Right lobe of liver (tissue), 6 donors: ENCODE measurements at regions not wholly inside any gene's neighbourhood (a gene's known extent, or its start where the extent isn't known, plus 50 kb on each side); places are given as distances from the start of the nearest gene placed in this dataset.

ENCODE experiments used
- ATAC-seq, 4 donors: fragments of 200-7000 bp; cut with Tn5 transposase; one replicate each; pipeline ENCODE4 v1.9.1; 2020; ENCODE audit warnings: mild to moderate bottlenecking in 4 of 4, moderate library complexity in 4 of 4
- DNase-seq, 3 donors: peaks; one replicate each; pipeline ENCODE4 v3.0.0-alpha.2; 2020
- H3K27ac ChIP-seq, 3 donors: fragments of 200-600 bp; one replicate each; pipeline ENCODE4 v1.8.0; 2022
- H3K27me3 ChIP-seq, 2 donors: fragments of 200-600 bp; one replicate each; pipeline ENCODE4 v1.8.0; 2022
- H3K36me3 ChIP-seq, 4 donors: fragments of 200-600 bp; sonication (generic) in 1 of 4; one replicate each; pipeline versions ENCODE4 v1.5.1 to v1.8.0; 2017 to 2022; ENCODE audit warnings: control low read depth in 1 of 4
- H3K4me1 ChIP-seq, 4 donors: fragments of 200-600 bp; sonication (generic) in 1 of 4; one replicate each; pipeline versions ENCODE4 v1.5.1 to v1.8.0; 2017 to 2022; ENCODE audit warnings: control low read depth in 1 of 4
- H3K4me3 ChIP-seq, 3 donors: fragments of 200-600 bp; one replicate each; pipeline ENCODE4 v1.8.0; 2022
- H3K9me3 ChIP-seq, 4 donors: fragments of 200-600 bp; sonication (generic) in 1 of 4; one replicate each; pipeline versions ENCODE4 v1.5.1 to v1.8.0; 2017 to 2022; ENCODE audit warnings: control low read depth in 1 of 4
- CTCF ChIP-seq, 4 donors: fragments of 200-600 bp in 3 of 4; fragments of 450-650 bp in 1 of 4; IDR thresholded peaks; one replicate each; pipeline versions ENCODE4 v1.5.1 to v1.8.0; 2016 to 2022; ENCODE audit warnings: antibody characterized with exemption in 4 of 4, mild to moderate bottlenecking in 2 of 4
- POLR2A ChIP-seq: fragments of 450-650 bp; IDR thresholded peaks from one replicate; pipeline ENCODE4 v1.6.1; 2017; ENCODE audit warnings: antibody characterized with exemption, mild to moderate bottlenecking
- WGBS: methylation state at CpG from one replicate; pipeline ENCODE4 v1.1.6; 2018; ENCODE audit warnings: low coverage, low lambda C conversion rate; ENCODE audit not compliant: insufficient coverage; ENCODE audit errors: missing lambda C conversion rate; 5-methylcytosine and 5-hydroxymethylcytosine counted together
- intact Hi-C, 2 donors: fragments of 100-400 bp; cut with DNase I; formaldehyde crosslinking; loops; one replicate each; pipeline versions ENCODE4 v1.11.2 to v1.14.1; 2022
- donor health status: DM: no; HTN: yes; CAD: no.
- donor health status: DM: no; HTN: no; CAD: no.
- donor health status: DM: no; HTN: no; CAD: no.
- donor health status: DM: no; HTN: yes; CAD: no.
- donor health status: DM: no; HTN: yes; CAD: no.

GRCh38 chr5:52448111-52448510 lies 339.6 kb upstream of the ITGA1 start:
- DNase-seq: no peak
- intact Hi-C loops: no loop called here
- no peaks in the 10 kb centered on the region for H3K27me3 ChIP-seq

GRCh38 chr5:52449516-52449915 lies 338.2 kb upstream of the ITGA1 start:
- Histone ChIP-seq H3K4me3 (no peak overlapping the region), H3K27me3 (no peaks in the 10 kb centered on the region), H3K4me1 (no peaks in the 10 kb centered on the region), H3K27ac (no peak overlapping the region), H3K9me3 (no peaks in the 10 kb centered on the region), H3K36me3 (no peaks in the 10 kb centered on the region)
- WGBS: 13% methylated on average over 3 of the region's 3 CpGs
- TF ChIP-seq POLR2A (no peak), CTCF (IDR thresholded peaks at IDR 0.05) (no peak)
- intact Hi-C loops: no loop called here
- ATAC-seq (no peak), DNase-seq (no peak)

More at GRCh38 chr5:52448111-52448510, 339.6 kb upstream of the ITGA1 start:
- no peaks in the 10 kb centered on the region for H3K9me3 ChIP-seq
- 37% methylated on average over 2 of the region's 2 CpGs for WGBS
- no peak overlapping the region for H3K27ac ChIP-seq
- H3K4me3 ChIP-seq: no peak overlapping the region
- H3K4me1 ChIP-seq: no peaks in the 10 kb centered on the region
- H3K36me3 ChIP-seq: no peaks in the 10 kb centered on the region
- TF ChIP-seq POLR2A (no peak), CTCF (IDR thresholded peaks at IDR 0.05) (no peak)
- ATAC-seq: no peak

- no peaks in the 10 kb centered on the region for H3K36me3 ChIP-seq
- ATAC-seq: no peak
- no peaks in the 10 kb centered on the region for H3K9me3 ChIP-seq
- H3K4me3 ChIP-seq: no peak overlapping the region
- H3K4me1 ChIP-seq: no peaks in the 10 kb centered on the region
- intact Hi-C loops: no loop called here
- H3K27me3 ChIP-seq: no peaks in the 10 kb centered on the region
- no peak overlapping the region for H3K27ac ChIP-seq
- DNase-seq: no peak
- no peak for TF ChIP-seq CTCF (IDR thresholded peaks at IDR 0.05)
- no peak for TF ChIP-seq POLR2A
- WGBS: 64% methylated on average over 1 of the region's 1 CpG
Measured at GRCh38 chr5:52452098-52452497, 335.6 kb upstream of the ITGA1 start.

- ATAC-seq (no peak), DNase-seq (no peak)
- Histone ChIP-seq H3K27me3 (no peaks in the 10 kb centered on the region), H3K4me1 (no peaks in the 10 kb centered on the region), H3K9me3 (no peaks in the 10 kb centered on the region), H3K27ac (no peak overlapping the region), H3K4me3 (no peak overlapping the region), H3K36me3 (no peaks in the 10 kb centered on the region)
- TF ChIP-seq CTCF (IDR thresholded peaks at IDR 0.05) (no peak), POLR2A (no peak)
- intact Hi-C loops: no loop called here
- WGBS: 92% methylated on average over 2 of the region's 2 CpGs
Measured at GRCh38 chr5:52453176-52453575, 334.5 kb upstream of the ITGA1 start.

GRCh38 chr5:52455920-52456319 lies 331.8 kb upstream of the ITGA1 start:
- WGBS: 39% methylated on average over 2 of the region's 2 CpGs
- Histone ChIP-seq H3K27ac (no peak overlapping the region), H3K9me3 (no peaks in the 10 kb centered on the region), H3K27me3 (no peaks in the 10 kb centered on the region), H3K4me3 (no peak overlapping the region), H3K36me3 (no peaks in the 10 kb centered on the region), H3K4me1 (no peaks in the 10 kb centered on the region)
- no peak for DNase-seq
- no peak for ATAC-seq
- intact Hi-C loops: no loop called here
- TF ChIP-seq CTCF (IDR thresholded peaks at IDR 0.05): no peak
- no peak for TF ChIP-seq POLR2A
